Fibroblast of lung (primary cell): ENCODE measurements at regions not wholly inside any gene's neighbourhood (a gene's known extent, or its start where the extent isn't known, plus 50 kb on each side); places are given as distances from the start of the nearest gene placed in this dataset.

Experiments used
- DNase-seq, 2 donors: peaks; one replicate each; pipeline versions ENCODE4 v3.0.0 to v3.0.0-alpha.2; 2010; ENCODE audit warnings: low read depth in 2 of 2
- H2AFZ ChIP-seq: 2 replicates; pipeline ENCODE4 v1.5.1; 2012; ENCODE audit warnings: low read length, control low read depth, inconsistent platforms
- H3K27ac ChIP-seq: 2 replicates; pipeline ENCODE4 v1.5.1; 2011; ENCODE audit warnings: low read length, control low read depth; ENCODE audit not compliant: insufficient read depth
- H3K27me3 ChIP-seq: 2 replicates; pipeline ENCODE4 v1.5.1; 2011; ENCODE audit warnings: mild to moderate bottlenecking, low read length; ENCODE audit not compliant: control insufficient read depth, insufficient read depth
- H3K36me3 ChIP-seq: 2 replicates; pipeline ENCODE4 v1.5.1; 2011; ENCODE audit warnings: low read length; ENCODE audit not compliant: control insufficient read depth, insufficient read depth
- H3K4me1 ChIP-seq: 2 replicates; pipeline ENCODE4 v1.5.1; 2011; ENCODE audit warnings: low read length; ENCODE audit not compliant: control insufficient read depth, insufficient read depth; ENCODE audit errors: extremely low read depth
- H3K4me2 ChIP-seq: 2 replicates; pipeline ENCODE4 v1.5.1; 2011; ENCODE audit warnings: low read length, control low read depth; ENCODE audit not compliant: insufficient read depth; ENCODE audit errors: extremely low read depth
- H3K4me3 ChIP-seq, 4 experiments: fragments of 200-600 bp in 1 of 4; sonication (generic) in 1 of 4; replicated peaks in 1 of 4; 2 replicates each; pipeline ENCODE4 v1.5.1; 2011 to 2016; ENCODE audit warnings: low read length in 4 of 4, low read depth in 3 of 4, mild to moderate bottlenecking in 3 of 4, control low read depth in 2 of 4, inconsistent platforms in 1 of 4, mixed read lengths in 1 of 4; ENCODE audit not compliant: insufficient read depth in 1 of 4; ENCODE audit errors: control extremely low read depth in 1 of 4
- H3K79me2 ChIP-seq: 2 replicates; pipeline ENCODE4 v1.5.1; 2012; ENCODE audit warnings: mild to moderate bottlenecking, low read length, inconsistent platforms; ENCODE audit not compliant: control insufficient read depth, insufficient read depth
- H3K9ac ChIP-seq: 2 replicates; pipeline ENCODE4 v1.5.1; 2011; ENCODE audit warnings: mild to moderate bottlenecking, low read length, control low read depth; ENCODE audit not compliant: insufficient read depth
- H3K9me3 ChIP-seq: 2 replicates; pipeline ENCODE4 v1.5.1; 2012; ENCODE audit warnings: low read depth, low read length; ENCODE audit not compliant: control insufficient read depth, insufficient read depth
- H4K20me1 ChIP-seq: 2 replicates; pipeline ENCODE4 v1.5.1; 2011; ENCODE audit warnings: low read length; ENCODE audit not compliant: control insufficient read depth, insufficient read depth; ENCODE audit errors: extremely low read depth
- EZH2 ChIP-seq: IDR thresholded peaks from 2 replicates; pipeline ENCODE4 v1.5.1; 2012; ENCODE audit warnings: low read length, control low read depth, mild to moderate bottlenecking; ENCODE audit errors: missing control alignments
- TF ChIP-seq, protein P1 (sequence below), 2 donors: IDR thresholded peaks in 1 of 2; conservative IDR thresholded peaks in 1 of 2; 1 replicate in 1 of 2; 2 replicates in 1 of 2; pipeline ENCODE4 v1.5.1; 2011 to 2012; ENCODE audit warnings: low read length in 2 of 2, control low read depth in 1 of 2, inconsistent platforms in 1 of 2, low read depth in 1 of 2, mild to moderate bottlenecking in 1 of 2

DNA sequence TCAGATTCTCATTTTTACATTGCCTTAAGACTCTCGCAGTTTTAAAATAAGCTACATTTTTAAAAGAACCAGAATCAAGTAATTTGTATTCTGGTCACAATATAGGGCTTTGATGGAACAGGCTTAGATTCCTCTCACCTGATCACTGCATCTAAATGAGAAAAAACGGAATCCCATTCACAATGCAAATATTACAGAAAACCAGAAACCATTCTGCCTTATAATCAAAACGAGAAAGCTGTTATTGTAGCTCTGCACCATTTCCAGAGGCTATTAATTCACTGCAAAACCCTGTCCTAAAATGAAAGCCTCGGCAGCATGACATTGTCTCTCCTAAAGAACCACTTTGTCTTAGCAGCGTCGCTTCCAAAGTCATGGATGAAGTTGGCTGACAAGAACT lies 116.1 kb upstream of the ZNF366 start:
- Histone ChIP-seq H3K27me3 (no peaks in the 10 kb centered on the region), H4K20me1 (no peaks in the 10 kb centered on the region), H2AFZ (no peak overlapping the region), H3K9me3 (no peaks in the 10 kb centered on the region), H3K4me3 (no peak overlapping the region), H3K36me3 (no peaks in the 10 kb centered on the region), H3K4me2 (no peak overlapping the region), H3K9ac (no peak overlapping the region), H3K79me2 (no peaks in the 10 kb centered on the region), H3K27ac (no peak overlapping the region), H3K4me1 (peaks cover 9% of the 10 kb centered on the region)
- TF ChIP-seq, protein P1, sequence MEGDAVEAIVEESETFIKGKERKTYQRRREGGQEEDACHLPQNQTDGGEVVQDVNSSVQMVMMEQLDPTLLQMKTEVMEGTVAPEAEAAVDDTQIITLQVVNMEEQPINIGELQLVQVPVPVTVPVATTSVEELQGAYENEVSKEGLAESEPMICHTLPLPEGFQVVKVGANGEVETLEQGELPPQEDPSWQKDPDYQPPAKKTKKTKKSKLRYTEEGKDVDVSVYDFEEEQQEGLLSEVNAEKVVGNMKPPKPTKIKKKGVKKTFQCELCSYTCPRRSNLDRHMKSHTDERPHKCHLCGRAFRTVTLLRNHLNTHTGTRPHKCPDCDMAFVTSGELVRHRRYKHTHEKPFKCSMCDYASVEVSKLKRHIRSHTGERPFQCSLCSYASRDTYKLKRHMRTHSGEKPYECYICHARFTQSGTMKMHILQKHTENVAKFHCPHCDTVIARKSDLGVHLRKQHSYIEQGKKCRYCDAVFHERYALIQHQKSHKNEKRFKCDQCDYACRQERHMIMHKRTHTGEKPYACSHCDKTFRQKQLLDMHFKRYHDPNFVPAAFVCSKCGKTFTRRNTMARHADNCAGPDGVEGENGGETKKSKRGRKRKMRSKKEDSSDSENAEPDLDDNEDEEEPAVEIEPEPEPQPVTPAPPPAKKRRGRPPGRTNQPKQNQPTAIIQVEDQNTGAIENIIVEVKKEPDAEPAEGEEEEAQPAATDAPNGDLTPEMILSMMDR (conservative IDR thresholded peaks at IDR 0.05 in 1 of 2, IDR thresholded peaks at IDR 0.05 in 1 of 2; ENCODE audit: low read depth in 1 of 2, low read length in 2 of 2), result no peak
- no peak for TF ChIP-seq EZH2
- DNase-seq, result no peak

DNA sequence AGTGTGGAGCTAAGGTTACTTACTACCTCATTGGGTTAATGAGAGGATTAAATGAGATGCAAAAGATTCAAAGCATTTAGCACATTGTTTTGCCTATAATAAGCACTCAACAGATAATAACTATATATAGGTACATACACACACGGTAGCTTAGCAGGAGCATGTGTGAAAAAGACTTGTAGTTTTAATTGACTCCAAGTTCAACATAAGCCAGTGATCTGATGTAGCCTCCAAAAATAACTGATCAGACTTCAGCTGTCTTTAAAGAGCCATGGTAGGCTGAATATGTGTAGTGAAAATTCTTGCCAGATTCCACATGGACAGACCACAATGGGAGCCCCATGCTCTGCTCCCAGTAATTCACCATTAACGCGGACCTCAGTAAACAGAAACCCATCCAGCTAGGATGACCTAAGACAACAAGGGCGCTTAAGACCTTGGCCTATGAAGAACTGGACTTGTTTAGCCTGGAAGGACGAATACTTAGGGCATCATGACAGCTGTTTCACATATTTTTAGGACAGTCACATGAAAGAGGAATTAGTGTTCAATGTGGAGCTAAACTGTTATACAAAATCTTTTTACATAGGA lies 115.1 kb upstream of the ZNF366 start:
- H4K20me1 ChIP-seq, result no peaks in the 10 kb centered on the region
- H3K79me2 ChIP-seq, result no peaks in the 10 kb centered on the region
- no peaks in the 10 kb centered on the region for H3K9me3 ChIP-seq
- no peak for DNase-seq
- TF ChIP-seq, protein P1 (conservative IDR thresholded peaks at IDR 0.05 in 1 of 2, IDR thresholded peaks at IDR 0.05 in 1 of 2; ENCODE audit: low read depth in 1 of 2, low read length in 2 of 2), result no peak
- TF ChIP-seq EZH2, result no peak
- peaks cover 9% of the 10 kb centered on the region for H3K4me1 ChIP-seq
- no peak overlapping the region for H3K4me2 ChIP-seq
- H3K27ac ChIP-seq, result no peak overlapping the region
- H3K9ac ChIP-seq, result no peak overlapping the region
- H2AFZ ChIP-seq, result no peak overlapping the region
- no peaks in the 10 kb centered on the region for H3K36me3 ChIP-seq
- H3K27me3 ChIP-seq, result no peaks in the 10 kb centered on the region
- H3K4me3 ChIP-seq, result no peak overlapping the region

DNA sequence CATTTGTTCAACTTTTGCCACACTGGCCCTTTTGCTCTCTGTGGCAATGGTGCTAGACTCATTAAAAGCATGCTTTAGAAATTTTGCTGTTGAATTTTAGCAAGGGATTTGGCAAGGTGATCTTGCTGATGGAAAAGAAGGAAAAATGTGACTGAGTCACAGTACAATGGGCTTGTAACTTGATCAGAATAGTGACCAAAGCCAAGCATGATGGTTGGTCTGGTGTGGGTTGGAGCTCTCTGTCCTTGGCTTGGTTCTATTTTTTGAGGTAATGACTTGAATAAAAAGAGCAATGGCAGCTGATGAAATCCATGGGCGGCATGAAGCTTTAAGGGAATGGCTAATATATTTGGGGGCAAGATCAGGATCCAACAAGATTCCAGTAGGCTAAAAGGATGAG lies 114.4 kb upstream of the ZNF366 start:
- no peaks in the 10 kb centered on the region for H4K20me1 ChIP-seq
- H2AFZ ChIP-seq, result no peak overlapping the region
- H3K4me1 ChIP-seq, result peaks cover 9% of the 10 kb centered on the region
- no peak for DNase-seq
- no peaks in the 10 kb centered on the region for H3K27me3 ChIP-seq
- H3K36me3 ChIP-seq, result no peaks in the 10 kb centered on the region
- H3K79me2 ChIP-seq, result no peaks in the 10 kb centered on the region
- H3K4me3 ChIP-seq, result no peak overlapping the region
- H3K27ac ChIP-seq, result no peak overlapping the region
- no peak for TF ChIP-seq EZH2
- TF ChIP-seq, protein P1 (conservative IDR thresholded peaks at IDR 0.05 in 1 of 2, IDR thresholded peaks at IDR 0.05 in 1 of 2; ENCODE audit: low read depth in 1 of 2, low read length in 2 of 2), result no peak
- no peak overlapping the region for H3K9ac ChIP-seq
- no peaks in the 10 kb centered on the region for H3K9me3 ChIP-seq
- H3K4me2 ChIP-seq, result no peak overlapping the region
